Loucy (cell line): ENCODE measurements at regions not wholly inside any gene's neighbourhood (a gene's known extent, or its start where the extent isn't known, plus 50 kb on each side); places are given as distances from the start of the nearest gene placed in this dataset.

Experiments used
- EZH2phosphoT487 ChIP-seq: fragments of 200-600 bp; IDR thresholded peaks from 2 replicates; pipeline ENCODE4 v1.6.1; 2018; ENCODE audit warnings: antibody characterized with exemption, mild to moderate bottlenecking, moderate library complexity, borderline replicate concordance
- TF ChIP-seq, protein P1 (sequence below): fragments of 200-600 bp; sonication (generic); conservative IDR thresholded peaks from 2 replicates; pipeline ENCODE4 v1.5.1; 2014; ENCODE audit warnings: mild to moderate bottlenecking, antibody characterized with exemption, low read length

- TF ChIP-seq, protein P1, sequence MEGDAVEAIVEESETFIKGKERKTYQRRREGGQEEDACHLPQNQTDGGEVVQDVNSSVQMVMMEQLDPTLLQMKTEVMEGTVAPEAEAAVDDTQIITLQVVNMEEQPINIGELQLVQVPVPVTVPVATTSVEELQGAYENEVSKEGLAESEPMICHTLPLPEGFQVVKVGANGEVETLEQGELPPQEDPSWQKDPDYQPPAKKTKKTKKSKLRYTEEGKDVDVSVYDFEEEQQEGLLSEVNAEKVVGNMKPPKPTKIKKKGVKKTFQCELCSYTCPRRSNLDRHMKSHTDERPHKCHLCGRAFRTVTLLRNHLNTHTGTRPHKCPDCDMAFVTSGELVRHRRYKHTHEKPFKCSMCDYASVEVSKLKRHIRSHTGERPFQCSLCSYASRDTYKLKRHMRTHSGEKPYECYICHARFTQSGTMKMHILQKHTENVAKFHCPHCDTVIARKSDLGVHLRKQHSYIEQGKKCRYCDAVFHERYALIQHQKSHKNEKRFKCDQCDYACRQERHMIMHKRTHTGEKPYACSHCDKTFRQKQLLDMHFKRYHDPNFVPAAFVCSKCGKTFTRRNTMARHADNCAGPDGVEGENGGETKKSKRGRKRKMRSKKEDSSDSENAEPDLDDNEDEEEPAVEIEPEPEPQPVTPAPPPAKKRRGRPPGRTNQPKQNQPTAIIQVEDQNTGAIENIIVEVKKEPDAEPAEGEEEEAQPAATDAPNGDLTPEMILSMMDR: no peak
- no peak for TF ChIP-seq EZH2phosphoT487
Observed at GRCh38 chr17:34798581-34798980, 162.7 kb downstream of the CCT6B start.
